CD4-positive, alpha-beta T cell (primary cell): ENCODE measurements at regions not wholly inside any gene's neighbourhood (a gene's known extent, or its start where the extent isn't known, plus 50 kb on each side); places are given as distances from the start of the nearest gene placed in this dataset.

Experiments used
- ATAC-seq: fragments of 200-7000 bp; cut with Tn5 transposase; one replicate; pipeline ENCODE4 v1.10.0; 2022; ENCODE audit warnings: mild to moderate bottlenecking; ENCODE audit not compliant: poor library complexity
- CTCF ChIA-PET: fragments of 350-600 bp; sonication (Branson Sonifier 250); formaldehyde crosslinking; loops from one replicate; lab custom pipeline; 2021; ENCODE audit warnings: antibody characterized with exemption, inconsistent platforms; lab: Charles Lee
- POLR2A ChIA-PET: fragments of 350-600 bp; sonication (Branson Sonifier 250); formaldehyde crosslinking; loops from one replicate; lab custom pipeline; 2021; ENCODE audit warnings: antibody characterized with exemption, inconsistent platforms; lab: Charles Lee
- DNase-seq, 14 experiments: peaks; one replicate each; pipeline ENCODE4 v3.0.0-alpha.2; 2013 to 2020; ENCODE audit warnings: mixed read lengths in 2 of 14
- H3K27ac ChIP-seq, 2 donors: one replicate each; pipeline versions ENCODE4 v1.5.1 to v1.7.0; 2013; ENCODE audit warnings: low read length in 2 of 2, low read depth in 1 of 2, mild to moderate bottlenecking in 1 of 2
- H3K27me3 ChIP-seq, 2 experiments: 1 replicate in 1 of 2; 2 replicates in 1 of 2; pipeline versions ENCODE4 v1.6.1 to v1.7.0; 2013; ENCODE audit warnings: low read length in 2 of 2, control low read depth in 1 of 2, mild to moderate bottlenecking in 1 of 2, moderate library complexity in 1 of 2; ENCODE audit not compliant: insufficient read depth in 2 of 2, control insufficient read depth in 1 of 2
- H3K36me3 ChIP-seq: one replicate; pipeline ENCODE4 v1.6.1; 2013; ENCODE audit warnings: low read length, control low read depth; ENCODE audit not compliant: insufficient read depth
- H3K4me1 ChIP-seq: one replicate; pipeline ENCODE4 v1.6.1; 2013; ENCODE audit warnings: low read length, control low read depth; ENCODE audit not compliant: insufficient read depth
- H3K4me3 ChIP-seq: one replicate; pipeline ENCODE4 v1.5.1; 2013; ENCODE audit warnings: mild to moderate bottlenecking, low read length, moderate library complexity
- H3K9me3 ChIP-seq, 2 experiments: 1 replicate in 1 of 2; 2 replicates in 1 of 2; pipeline versions ENCODE4 v1.6.1 to v1.7.0; 2013; ENCODE audit warnings: low read length in 2 of 2, mild to moderate bottlenecking in 2 of 2, control low read depth in 1 of 2, moderate library complexity in 1 of 2; ENCODE audit not compliant: control insufficient read depth in 1 of 2, insufficient read depth in 1 of 2
- H3K27ac Mint-ChIP-seq: one replicate; pipeline ENCODE4 v1.8.0; 2020; ENCODE audit warnings: mixed read lengths
- H3K27me3 Mint-ChIP-seq: one replicate; pipeline ENCODE4 v1.8.0; 2021; ENCODE audit warnings: mixed read lengths
- H3K36me3 Mint-ChIP-seq: one replicate; pipeline ENCODE4 v1.8.0; 2021; ENCODE audit warnings: low read depth, mixed read lengths
- H3K4me1 Mint-ChIP-seq: one replicate; pipeline ENCODE4 v1.8.0; 2021; ENCODE audit warnings: low read depth, mixed read lengths
- H3K4me3 Mint-ChIP-seq: one replicate; pipeline ENCODE4 v1.8.0; 2020; ENCODE audit warnings: mild to moderate bottlenecking, mixed read lengths
- H3K9me3 Mint-ChIP-seq: one replicate; pipeline ENCODE4 v1.8.0; 2020; ENCODE audit warnings: mixed read lengths
- intact Hi-C, 2 experiments: fragments of 100-400 bp; cut with DNase I in 1 of 2; cut with micrococcal nuclease in 1 of 2; formaldehyde crosslinking; loops; one replicate each; pipeline versions ENCODE4 v1.15.1 to v1.9.0; 2023 to 2025; cut with DNase I, micrococcal nuclease
- TF ChIP-seq, protein P1 (sequence below): fragments of 200-600 bp; IDR thresholded peaks from one replicate; pipeline ENCODE4 v1.8.0; 2022; ENCODE audit warnings: antibody characterized with exemption, mild to moderate bottlenecking

DNA sequence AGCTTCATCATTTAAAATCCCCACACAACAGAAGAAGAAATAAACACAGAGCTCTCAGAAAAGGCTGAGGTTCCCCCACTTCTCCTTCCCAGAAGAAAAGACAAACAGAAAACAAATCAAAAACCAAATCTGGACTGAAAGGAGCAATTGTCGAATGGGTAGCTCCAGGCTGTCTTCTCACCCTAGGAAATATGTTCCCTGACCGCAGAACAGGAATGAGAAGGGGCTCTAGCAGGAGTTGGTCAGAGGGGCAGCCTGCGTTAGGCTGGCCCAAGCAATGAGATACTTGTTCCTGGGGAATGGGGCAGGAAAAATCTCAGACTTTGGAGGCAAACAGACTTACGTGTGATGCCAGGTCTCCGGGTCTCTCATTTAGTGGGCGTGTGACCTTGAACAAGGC lies 562.6 kb upstream of the CADM1 start:
- H3K27me3 Mint-ChIP-seq = peaks cover 27% of the 10 kb centered on the region
- TF ChIP-seq, protein P1, sequence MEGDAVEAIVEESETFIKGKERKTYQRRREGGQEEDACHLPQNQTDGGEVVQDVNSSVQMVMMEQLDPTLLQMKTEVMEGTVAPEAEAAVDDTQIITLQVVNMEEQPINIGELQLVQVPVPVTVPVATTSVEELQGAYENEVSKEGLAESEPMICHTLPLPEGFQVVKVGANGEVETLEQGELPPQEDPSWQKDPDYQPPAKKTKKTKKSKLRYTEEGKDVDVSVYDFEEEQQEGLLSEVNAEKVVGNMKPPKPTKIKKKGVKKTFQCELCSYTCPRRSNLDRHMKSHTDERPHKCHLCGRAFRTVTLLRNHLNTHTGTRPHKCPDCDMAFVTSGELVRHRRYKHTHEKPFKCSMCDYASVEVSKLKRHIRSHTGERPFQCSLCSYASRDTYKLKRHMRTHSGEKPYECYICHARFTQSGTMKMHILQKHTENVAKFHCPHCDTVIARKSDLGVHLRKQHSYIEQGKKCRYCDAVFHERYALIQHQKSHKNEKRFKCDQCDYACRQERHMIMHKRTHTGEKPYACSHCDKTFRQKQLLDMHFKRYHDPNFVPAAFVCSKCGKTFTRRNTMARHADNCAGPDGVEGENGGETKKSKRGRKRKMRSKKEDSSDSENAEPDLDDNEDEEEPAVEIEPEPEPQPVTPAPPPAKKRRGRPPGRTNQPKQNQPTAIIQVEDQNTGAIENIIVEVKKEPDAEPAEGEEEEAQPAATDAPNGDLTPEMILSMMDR = no peak
- Histone ChIP-seq H3K27me3 (no peaks in the 10 kb centered on the region), H3K27ac (no peak overlapping the region), H3K36me3 (no peaks in the 10 kb centered on the region), H3K4me3 (no peak overlapping the region), H3K9me3 (peaks cover 0 to 10% of the 10 kb centered on the region in 2 experiments), H3K4me1 (no peaks in the 10 kb centered on the region)
- ATAC-seq (no peak), DNase-seq (no peak)
- H3K4me1 Mint-ChIP-seq = no peaks in the 10 kb centered on the region
- ChIA-PET CTCF (no interaction called here), POLR2A (no interaction called here)
- intact Hi-C loops = no loop called here
- no peaks in the 10 kb centered on the region for H3K36me3 Mint-ChIP-seq
- no peaks in the 10 kb centered on the region for H3K9me3 Mint-ChIP-seq
- no peak overlapping the region for H3K4me3 Mint-ChIP-seq
- no peak overlapping the region for H3K27ac Mint-ChIP-seq

DNA sequence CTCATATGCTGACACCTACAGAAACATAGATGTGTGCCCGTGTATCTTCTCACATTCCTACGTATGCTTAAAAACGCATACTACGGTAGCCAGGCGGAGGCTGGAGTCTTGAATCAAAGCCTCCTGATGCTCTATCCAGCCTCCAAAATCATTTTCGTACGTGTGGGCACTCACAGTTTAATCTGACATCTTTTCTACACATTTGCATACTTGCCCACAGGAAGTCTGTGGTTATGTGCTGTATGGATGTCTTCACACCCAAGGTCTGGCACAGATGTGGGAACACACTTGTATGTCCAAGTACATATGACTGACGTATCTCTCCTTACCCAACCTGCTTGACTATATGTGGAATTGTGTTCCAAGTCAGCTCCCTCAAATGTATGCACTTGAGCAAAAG lies 561.8 kb upstream of the CADM1 start:
- Histone ChIP-seq H3K9me3 (peaks cover 0 to 10% of the 10 kb centered on the region in 2 experiments), H3K36me3 (no peaks in the 10 kb centered on the region), H3K27me3 (no peaks in the 10 kb centered on the region), H3K4me1 (no peaks in the 10 kb centered on the region), H3K4me3 (no peak overlapping the region), H3K27ac (no peak overlapping the region)
- intact Hi-C loops = no loop called here
- DNase-seq (no peak), ATAC-seq (no peak)
- Mint-ChIP-seq H3K27me3 (peaks cover 23% of the 10 kb centered on the region), H3K4me3 (no peak overlapping the region), H3K9me3 (no peaks in the 10 kb centered on the region), H3K36me3 (no peaks in the 10 kb centered on the region), H3K4me1 (no peaks in the 10 kb centered on the region), H3K27ac (no peak overlapping the region)
- TF ChIP-seq, protein P1 = no peak
- CTCF ChIA-PET = no interaction called here
- POLR2A ChIA-PET = no interaction called here

DNA sequence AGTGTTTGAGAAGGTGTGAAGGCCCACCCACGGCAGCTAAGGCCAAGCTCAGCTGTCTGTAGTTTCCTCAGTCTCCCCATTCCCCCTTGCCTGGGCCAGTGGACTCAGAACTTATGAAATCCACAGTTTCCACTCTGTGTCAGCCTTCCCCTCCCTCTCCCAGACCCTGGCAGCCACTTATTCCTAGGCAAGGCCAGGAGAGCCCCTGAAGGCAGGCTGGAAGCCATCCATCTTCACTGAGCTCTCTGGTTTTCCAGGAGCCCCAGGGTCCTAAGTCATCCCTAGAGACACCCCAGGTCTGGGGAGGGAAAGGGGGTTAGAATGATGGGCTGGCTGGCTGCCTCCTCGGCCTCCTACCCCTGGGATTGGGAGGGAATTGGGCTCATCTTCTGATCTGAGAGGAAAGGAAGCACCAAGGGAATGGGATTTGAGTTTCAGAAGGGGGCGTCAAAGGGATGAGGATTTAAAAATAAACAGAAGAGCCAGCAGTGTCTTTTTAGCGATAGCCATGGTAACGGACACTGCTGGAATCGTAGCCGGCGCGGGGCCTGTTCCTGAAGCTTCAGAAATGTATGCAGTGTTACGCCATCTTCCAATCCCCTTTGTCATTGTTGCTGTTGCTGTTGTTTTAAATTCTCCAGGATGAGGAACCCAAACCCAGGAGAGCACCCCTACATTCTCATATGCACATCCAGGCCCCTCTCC lies 561.1 kb upstream of the CADM1 start:
- no peak for DNase-seq
- Mint-ChIP-seq H3K27me3 (peaks cover 21% of the 10 kb centered on the region), H3K4me1 (no peaks in the 10 kb centered on the region), H3K4me3 (no peak overlapping the region), H3K36me3 (no peaks in the 10 kb centered on the region), H3K27ac (no peak overlapping the region), H3K9me3 (no peaks in the 10 kb centered on the region)
- TF ChIP-seq, protein P1 = no peak
- Histone ChIP-seq H3K27ac (no peak overlapping the region), H3K36me3 (no peaks in the 10 kb centered on the region), H3K4me3 (no peak overlapping the region), H3K4me1 (no peaks in the 10 kb centered on the region), H3K27me3 (no peaks in the 10 kb centered on the region), H3K9me3 (peaks cover 0 to 10% of the 10 kb centered on the region in 2 experiments)
- ChIA-PET POLR2A (no interaction called here), CTCF (no interaction called here)
- ATAC-seq = no peak
- intact Hi-C loops = no loop called here
